Hepatocyte (in vitro differentiated cells): ENCODE measurements at regions not wholly inside any gene's neighbourhood (a gene's known extent, or its start where the extent isn't known, plus 50 kb on each side); places are given as distances from the start of the nearest gene placed in this dataset.
"Not testable (repeated sequence)": the region's sequence is repeated elsewhere in the genome, so short reads cannot be mapped to it uniquely, and the experiment has no call there.

ENCODE experiments used
- EZH2phosphoT487 ChIP-seq: fragments of 200-600 bp; sonication (generic); IDR thresholded peaks from one replicate; pipeline ENCODE4 v1.6.1; 2018; ENCODE audit warnings: antibody characterized with exemption, mild to moderate bottlenecking, low read depth, moderate library complexity; ENCODE audit not compliant: unreplicated experiment, severe bottlenecking
- TF ChIP-seq, protein P1 (sequence below): fragments of 200-600 bp; sonication (generic); IDR thresholded peaks from 2 replicates; pipeline ENCODE4 v1.5.1; 2016; ENCODE audit warnings: antibody characterized with exemption, mild to moderate bottlenecking; ENCODE audit not compliant: poor library complexity

DNA sequence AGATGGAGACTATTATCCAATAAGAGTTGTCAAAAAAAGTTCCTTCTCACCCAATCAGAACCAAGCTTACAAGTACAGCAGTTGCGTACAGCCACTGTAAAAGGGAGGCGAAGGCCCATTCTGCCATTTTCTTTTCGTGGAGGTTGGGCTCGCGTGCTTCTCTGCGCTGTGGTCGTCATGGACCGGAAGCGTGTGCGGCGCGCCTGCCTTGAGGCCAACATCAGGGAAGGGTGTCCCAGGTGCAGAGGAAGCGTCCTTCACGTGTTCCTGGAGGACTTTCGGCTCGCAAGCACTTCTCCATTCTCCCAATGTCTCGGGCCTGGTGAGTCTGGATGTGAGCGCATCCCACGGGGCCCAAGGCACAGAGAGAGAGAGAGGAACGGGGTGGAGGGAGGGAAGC lies 85.8 kb downstream of the TBC1D26 start:
- TF ChIP-seq, protein P1, sequence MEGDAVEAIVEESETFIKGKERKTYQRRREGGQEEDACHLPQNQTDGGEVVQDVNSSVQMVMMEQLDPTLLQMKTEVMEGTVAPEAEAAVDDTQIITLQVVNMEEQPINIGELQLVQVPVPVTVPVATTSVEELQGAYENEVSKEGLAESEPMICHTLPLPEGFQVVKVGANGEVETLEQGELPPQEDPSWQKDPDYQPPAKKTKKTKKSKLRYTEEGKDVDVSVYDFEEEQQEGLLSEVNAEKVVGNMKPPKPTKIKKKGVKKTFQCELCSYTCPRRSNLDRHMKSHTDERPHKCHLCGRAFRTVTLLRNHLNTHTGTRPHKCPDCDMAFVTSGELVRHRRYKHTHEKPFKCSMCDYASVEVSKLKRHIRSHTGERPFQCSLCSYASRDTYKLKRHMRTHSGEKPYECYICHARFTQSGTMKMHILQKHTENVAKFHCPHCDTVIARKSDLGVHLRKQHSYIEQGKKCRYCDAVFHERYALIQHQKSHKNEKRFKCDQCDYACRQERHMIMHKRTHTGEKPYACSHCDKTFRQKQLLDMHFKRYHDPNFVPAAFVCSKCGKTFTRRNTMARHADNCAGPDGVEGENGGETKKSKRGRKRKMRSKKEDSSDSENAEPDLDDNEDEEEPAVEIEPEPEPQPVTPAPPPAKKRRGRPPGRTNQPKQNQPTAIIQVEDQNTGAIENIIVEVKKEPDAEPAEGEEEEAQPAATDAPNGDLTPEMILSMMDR: not testable (repeated sequence)
- TF ChIP-seq EZH2phosphoT487: not testable (repeated sequence)
